ENCODE measurements at regions not wholly inside any gene's neighbourhood (a gene's known extent, or its start where the extent isn't known, plus 50 kb on each side); places are given as distances from the start of the nearest gene placed in this dataset.

DNA sequence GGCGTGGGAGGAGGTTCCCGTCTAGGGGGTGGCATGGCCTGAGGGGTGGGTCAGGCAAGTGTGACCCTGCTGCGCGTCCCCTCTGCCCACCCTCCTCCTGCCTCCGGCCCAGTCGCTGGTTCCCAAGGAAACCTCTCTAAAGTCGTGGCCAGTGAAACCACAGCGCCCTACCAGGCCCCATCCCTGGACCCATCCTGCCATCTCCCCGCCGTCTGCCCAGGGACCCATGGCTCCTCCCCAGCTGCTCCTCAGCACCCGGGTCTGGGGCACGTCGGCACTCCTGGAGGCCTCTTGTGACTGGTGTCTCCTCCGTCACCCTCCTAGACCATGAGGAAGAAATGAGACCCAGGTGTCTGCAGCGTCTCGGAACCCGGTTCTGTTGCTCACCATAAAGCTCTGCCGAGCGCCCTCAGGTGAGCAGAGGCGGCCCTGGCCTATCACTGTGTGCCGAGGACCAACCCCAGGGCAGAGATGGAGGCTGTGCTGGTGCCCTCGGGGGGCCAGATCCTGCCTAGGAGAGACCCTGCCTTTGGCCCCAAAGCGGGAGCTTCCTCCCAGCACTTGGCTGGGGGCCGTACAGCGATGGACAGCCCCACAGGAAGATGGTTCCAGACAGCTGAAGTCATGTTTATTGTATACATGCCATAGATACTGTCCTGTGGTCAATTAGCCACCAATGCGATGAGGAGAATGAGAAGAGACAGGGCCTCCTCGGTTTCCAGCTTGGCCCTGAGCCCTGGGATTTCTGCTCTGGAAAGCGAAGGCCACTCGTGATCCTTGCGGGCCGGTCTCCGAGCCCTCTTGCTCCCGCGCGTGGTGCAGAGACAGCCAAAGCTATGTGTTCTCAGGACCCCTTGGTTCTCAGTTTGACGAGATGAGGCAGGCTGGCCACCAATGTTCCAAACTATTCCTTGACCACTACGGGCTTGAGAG, 222.5 kb upstream of the RTL1 start:
- CTCF ChIA-PET: interaction anchor here (0.6 kb wide), 1 partner anchor 494 kb away, joined by 3 read pairs; no protein-coding TSS in a partner anchor
- POLR2A ChIA-PET: no interaction called here

DNA sequence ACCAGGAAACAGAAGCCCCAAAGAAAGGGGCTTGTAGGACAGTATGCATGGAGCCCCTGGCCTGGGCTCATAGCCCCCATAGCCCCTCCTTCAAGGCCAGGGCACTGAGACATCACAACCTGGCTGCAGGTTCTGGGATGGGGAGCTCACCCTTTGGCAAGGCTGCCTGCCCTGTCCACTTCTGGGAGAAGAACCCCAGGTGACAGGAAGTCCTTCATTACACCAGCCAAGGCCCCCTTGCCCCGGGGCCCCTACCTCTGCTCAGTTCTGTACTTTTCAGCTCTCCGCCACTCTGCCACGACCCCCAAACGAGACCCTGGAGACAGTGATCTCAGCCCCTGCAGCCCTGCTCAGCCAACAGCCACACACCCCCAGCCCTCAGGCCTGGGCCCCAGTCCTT, 223.2 kb upstream of the RTL1 start:
- CTCF ChIA-PET: interaction anchor here (0.6 kb wide), 1 partner anchor 493 kb away, joined by 3 read pairs; no protein-coding TSS in a partner anchor

DNA sequence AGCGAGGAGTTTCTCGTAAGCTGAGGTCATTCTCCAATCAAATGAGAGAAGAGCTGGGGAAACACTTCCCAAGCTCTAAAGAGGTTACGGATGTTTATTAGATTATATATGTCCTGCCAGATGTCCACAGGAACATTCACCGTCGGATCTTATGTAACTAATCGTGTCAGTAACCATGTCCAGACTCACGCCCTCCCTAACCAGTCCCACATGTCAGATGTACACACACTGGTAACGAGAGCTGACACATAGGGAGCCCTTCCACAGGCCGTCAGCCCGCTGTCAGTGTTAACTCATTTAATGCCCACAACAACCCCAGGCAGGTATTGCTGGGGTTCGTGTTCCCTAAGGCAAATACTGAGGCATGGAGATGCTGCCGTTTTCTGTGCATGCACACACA, 223.7 kb upstream of the RTL1 start:
- POLR2A ChIA-PET: no interaction called here
- CTCF ChIA-PET: no interaction called here

More for the DNA sequence above, 223.2 kb upstream of the RTL1 start:
- POLR2A ChIA-PET: no interaction called here

DNA sequence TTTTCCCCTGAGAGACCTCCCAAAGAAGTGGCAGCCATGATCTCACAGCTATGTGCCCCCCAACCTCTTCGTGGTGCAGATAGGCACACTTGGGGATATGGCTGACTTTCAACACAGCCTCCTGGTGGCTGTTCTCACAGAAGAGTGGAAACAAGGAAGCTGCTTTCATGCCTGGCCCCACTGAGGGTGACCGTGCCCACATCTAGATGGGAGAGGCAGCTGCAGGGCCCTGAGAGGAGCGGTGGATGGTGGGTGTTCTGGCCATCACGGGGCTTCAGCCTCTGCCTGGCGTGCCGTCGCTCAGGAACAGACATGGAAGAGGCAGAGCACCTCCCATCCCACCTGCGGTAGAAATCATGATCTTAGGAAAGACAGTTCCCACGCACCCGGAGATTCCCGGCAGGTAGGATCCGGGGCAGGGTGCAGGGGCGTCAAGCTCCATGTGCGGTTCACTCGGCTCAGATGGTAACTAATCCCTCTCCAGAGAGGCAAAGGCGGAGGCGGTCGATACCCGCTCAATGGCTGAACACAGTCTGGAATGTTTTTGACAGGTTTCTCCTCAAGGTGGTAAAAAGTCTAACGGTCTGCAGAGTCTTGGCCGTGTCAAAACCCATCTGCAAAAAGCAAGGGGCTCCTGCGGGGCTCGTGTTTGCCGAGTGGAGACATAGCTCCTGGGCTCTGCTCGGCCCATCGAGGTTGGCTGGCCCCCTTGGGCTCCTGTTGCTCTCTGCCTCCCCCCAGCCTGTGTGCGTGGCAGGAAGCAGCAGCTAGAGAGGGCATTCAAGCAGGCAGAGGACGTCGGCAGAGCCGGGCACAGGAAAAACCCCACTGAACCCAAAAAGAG, 225.2 kb upstream of the RTL1 start:
- POLR2A ChIA-PET: no interaction called here
- CTCF ChIA-PET: no interaction called here

DNA sequence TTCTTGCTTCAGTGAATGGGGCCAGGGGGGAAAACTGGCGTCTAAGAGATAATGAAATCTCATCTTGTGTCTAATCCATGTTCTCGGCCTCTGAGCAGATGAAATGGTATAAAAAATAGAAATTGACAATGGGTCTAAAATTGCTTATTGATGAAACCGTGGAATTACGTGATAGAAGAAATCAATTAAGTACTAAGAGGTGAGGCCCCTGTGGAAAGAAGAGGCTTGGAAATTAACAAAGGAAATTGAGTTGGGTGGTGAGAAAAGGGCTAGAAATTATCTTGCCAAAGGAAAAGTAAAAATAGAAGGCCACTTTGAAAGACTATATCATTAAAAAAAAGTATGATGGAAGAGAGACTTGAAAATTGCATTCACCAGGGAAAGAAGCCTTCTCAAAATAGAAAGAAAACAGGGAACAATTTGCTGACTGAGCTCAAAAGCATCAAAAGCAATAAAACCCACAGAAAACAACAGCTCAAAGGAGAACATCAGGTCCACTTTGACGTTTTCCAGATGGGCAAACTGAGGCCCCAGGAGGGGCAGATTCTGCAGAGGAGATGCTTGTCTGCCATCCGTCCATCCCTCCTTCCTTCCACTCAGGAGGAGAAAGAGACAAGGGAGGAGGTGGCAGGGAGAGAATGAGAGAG, 226.1 kb upstream of the RTL1 start:
- ChIA-PET CTCF (no interaction called here), POLR2A (no interaction called here)

DNA sequence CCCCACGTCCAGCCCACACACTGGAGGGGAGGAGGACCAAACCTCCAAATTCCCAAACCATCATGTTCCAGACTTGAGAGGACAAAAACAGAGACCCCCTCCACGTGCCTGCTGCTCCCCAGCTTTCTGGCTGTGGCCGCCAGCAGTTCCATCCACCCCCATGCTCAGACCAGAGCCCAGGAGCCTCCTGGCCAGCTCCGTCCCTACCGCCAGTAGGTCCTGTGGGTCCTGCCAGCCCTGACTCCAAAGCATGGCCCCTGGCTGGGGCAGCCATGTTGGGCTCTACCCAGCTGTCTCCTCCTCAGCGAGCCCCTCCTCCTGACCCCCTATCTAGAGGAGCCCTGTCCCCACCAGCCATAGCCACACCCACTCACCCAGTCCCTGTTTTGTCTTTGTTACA, 227.3 kb upstream of the RTL1 start:
- CTCF ChIA-PET: no interaction called here
- POLR2A ChIA-PET: no interaction called here

DNA sequence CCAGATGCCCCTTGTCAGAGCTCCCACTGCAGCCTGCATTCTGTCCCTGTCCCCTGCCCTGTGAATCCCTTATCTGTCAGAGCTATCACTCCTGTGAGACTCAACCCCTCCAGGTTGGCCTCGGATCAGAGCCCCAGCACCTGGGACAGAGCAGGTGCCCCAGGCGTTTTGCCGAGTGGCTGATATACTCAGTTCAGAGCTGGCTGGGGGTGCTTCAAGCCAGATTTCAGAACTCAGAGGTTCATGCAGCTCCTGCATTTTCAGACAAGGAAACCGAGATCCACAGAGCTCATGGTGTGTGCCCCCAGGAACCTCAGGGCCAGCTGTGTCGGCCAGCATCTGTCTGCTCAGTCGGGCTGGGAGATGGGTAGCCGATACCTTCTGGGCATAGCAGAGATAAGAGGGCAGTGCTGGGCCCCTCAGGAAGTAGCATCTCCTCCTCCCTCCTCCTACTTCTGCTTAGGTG, 228.0 kb upstream of the RTL1 start:
- ChIA-PET CTCF (no interaction called here), POLR2A (no interaction called here)

DNA sequence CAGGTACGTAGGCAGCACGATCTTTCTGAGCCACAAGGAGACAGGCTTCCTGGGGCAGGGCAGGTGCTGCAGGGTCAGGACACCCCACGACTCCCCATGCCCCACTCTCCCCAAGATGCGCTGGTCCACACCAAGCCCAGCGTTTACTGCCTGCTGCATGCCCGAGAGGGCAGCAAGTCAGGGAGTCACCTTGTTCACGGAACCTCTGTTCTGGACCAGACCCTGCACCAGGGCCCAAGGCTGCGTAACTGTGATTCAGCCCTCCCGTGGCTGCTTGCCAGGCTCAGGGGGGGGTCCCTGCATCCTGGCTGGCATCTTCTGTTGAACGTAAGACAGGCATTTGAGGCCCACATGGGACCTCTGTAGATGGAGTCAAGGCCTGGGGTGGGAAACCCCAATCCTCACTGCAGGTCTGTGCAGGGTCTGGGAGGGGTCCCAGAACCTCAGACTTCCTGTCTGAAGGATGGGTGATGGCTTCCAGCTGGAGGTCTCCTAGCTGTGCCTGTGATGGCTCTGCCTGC, 228.6 kb upstream of the RTL1 start:
- ChIA-PET POLR2A (no interaction called here), CTCF (no interaction called here)

DNA sequence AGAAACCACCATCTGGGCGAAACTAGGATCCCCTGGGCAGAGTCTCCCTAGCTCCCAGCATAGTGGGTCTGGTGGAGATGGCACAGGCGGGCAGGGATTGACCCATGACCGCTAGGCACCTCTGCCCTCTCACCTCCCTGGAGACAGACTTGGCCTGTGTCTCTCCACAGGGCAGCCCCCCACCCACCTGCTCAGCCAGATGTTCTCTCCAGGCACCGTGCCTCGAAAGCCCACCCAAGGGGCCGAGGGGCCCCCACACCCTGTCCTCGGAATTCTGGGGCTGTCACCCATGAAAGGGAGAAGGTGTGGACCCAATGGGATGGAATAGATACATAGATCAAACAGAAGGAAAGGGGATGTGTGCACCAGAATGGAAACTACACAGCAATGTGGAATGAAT, 229.1 kb upstream of the RTL1 start:
- CTCF ChIA-PET: no interaction called here
- POLR2A ChIA-PET: no interaction called here

DNA sequence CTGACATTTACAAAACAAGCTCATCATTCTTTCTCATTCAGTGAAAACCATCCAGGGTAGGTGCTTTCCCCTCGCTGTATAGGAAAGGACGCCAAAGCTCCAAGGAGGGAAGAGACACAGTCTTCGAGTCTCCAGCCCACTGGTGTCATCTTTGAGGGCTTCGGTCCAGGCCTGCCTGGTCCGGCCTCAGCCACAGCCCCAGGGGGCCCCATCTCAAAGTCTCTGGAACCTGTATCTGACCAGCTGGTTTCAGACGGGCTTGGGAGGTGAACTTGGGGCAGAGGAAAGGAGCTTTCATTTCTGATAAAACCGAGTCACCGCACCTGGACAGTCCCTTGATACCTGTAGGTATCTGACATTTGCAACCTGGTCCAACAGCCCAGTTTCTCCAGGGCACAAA, 229.5 kb upstream of the RTL1 start:
- POLR2A ChIA-PET: no interaction called here

DNA sequence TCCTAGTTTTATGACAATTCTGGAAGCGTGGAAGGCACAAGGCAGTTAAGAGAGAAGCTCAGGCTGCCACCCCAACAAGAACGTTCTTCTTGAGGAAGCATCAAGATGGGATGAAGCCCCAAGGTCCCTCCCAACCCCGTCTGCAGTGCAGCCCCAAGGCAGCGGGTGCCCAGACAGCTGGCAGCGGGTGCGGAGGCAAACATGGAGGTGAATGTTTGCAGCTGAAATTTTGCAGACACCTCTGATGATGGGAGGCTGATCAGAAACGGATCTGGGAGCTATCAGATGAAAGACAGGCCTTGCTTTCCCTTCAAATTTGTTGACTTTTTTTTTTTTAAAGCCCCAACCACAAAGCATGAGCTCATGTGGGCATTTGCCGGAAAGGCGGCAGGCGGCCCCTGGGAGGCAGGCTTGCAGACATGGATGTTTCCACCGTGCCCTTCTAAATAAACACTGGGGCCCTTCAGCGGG, 230.7 kb upstream of the RTL1 start:
- ChIA-PET POLR2A (no interaction called here), CTCF (no interaction called here)

More for the DNA sequence above, 229.5 kb upstream of the RTL1 start:
- CTCF ChIA-PET: no interaction called here

DNA sequence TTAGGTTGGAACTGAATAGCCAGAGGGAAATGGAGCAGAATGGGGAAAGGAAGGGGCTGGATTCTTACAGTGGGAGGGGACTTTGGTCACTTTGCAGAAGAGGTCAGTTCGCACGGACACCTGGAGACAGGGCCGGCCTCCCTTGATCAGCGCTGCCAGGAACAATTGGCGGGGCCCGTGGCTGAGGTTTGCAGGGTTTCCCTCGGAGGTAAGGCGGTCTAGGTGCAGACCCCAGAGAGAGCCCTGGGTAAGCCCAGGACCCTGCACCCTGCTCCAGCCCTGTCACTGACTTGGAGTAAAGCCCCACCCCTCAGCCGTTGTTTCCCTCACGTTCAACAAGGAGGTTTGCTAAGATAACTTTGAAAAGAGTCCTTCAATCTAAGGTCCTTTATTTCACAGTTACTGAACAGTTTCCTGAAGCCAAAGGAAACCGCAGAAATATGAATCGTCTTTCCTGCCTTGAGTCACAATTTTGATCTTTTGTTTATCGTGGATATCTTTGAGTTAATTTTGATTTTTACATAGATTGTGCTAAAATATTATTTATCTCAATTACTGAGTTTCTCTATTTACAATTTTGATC, 231.4 kb upstream of the RTL1 start:
- ChIA-PET CTCF (no interaction called here), POLR2A (no interaction called here)

DNA sequence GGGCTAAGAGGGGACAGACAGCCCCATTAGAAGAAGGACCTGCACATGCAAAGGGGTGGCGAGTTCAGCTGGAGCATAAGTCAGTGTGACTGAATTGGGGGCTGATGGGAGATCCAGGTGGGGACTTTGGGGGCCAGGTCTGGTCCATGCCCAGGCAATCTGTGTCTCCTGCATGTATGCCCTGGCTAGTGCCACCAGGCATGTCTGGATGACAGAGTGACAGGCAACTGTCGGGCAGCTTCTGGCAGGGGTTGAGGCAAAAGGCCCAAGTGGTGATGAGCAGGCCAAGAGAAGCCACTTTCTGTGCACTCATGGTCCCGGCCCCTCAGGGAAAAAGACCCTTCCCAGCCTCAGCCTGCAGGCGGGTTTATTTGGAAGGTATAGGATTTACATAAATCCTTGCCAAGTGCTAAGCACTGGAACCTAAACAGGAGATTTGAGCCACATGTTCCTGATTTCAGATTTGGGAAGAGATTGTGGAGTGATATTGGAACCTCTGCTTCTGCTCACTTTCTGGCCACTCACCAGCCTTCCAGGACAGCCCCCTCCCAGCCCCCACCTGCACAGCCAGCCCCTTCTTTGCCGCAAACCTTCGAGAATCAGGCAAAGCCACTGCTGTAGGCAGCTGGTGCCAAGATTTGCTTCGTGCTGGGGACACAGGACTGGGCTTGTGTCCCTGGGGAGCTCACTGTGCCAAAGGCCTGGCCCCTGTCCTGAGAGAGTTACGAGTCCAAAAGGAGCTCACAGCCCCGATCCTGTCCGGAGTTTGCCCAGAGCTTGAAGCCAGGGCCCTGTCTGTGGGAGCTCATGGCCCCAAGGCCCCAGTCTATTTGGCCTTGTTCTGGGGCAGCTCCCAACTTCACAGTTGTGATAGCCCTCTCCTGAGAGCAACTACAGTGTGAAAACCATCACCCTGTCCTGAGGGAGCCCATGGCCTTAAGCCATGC, 232.5 kb upstream of the RTL1 start:
- ChIA-PET CTCF (no interaction called here), POLR2A (no interaction called here)

DNA sequence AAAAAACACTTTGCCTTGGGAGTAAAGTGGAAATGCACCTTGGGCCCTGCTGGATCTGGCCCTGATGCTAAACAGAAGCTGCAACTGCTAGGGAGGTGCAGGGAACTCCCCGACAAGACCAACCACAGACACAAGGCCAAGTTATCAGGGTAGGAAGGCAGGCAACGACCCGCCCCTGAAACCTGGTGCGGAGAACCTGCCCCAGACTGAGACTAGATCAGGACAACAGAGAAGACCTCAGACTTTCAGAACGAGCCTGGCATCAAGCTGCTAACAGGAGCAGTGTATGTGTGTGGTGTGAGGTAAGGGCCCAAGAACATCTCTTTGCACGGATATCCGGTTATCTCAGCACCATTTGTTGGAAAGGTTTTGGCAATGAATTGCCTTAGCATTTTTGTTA, 233.7 kb upstream of the RTL1 start:
- POLR2A ChIA-PET: no interaction called here
- CTCF ChIA-PET: no interaction called here

DNA sequence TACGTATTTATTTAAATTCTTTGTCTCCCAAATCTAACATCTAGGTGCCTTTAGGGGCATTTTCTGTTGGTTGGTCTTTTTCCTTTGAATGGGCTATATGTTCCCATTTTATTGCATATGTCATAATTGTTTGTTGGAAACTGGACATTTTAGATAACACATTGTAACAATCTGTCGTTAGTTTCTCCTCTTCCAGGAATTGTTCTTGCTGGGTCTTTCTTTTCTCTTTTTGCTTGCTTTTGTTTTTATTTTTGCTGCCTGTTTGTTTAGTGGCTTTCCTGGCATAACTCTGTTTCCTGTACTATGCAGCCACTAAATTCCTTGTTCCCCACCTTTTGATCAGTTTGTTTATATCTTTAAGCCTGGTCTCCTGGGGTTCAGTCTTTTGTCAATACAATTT, 244.3 kb upstream of the RTL1 start:
- CTCF ChIA-PET: no interaction called here

DNA sequence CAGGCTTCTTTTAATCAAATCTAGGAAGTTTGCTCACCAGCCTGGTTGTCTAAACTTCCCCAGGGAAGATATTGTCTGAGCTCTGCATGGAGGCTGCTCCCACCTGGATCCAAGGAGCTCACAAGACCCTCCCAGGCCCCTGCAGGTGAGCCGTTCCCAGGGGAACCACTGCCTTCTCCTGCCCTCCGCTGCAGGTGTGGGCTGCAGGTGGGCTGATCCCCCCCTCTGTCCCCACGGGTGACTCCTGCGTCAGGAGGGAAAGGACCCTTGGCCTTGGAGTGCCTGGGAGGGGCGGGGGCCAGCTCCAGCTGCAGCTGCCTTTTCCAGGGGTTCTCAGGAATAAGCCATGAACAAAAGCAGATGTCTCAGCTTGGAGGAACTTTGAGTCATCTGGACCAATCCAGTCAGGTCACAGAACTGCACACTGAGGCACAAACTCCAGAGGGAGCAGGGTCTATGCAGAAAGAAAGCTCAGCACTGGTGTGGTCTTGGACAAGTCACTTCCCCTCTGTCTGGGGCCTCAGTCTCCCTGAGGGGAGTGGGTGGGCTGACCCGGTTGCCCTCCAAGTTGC, 246.6 kb upstream of the RTL1 start:
- ChIA-PET CTCF (no interaction called here), POLR2A (no interaction called here)

More for the DNA sequence above, 244.3 kb upstream of the RTL1 start:
- POLR2A ChIA-PET: no interaction called here

DNA sequence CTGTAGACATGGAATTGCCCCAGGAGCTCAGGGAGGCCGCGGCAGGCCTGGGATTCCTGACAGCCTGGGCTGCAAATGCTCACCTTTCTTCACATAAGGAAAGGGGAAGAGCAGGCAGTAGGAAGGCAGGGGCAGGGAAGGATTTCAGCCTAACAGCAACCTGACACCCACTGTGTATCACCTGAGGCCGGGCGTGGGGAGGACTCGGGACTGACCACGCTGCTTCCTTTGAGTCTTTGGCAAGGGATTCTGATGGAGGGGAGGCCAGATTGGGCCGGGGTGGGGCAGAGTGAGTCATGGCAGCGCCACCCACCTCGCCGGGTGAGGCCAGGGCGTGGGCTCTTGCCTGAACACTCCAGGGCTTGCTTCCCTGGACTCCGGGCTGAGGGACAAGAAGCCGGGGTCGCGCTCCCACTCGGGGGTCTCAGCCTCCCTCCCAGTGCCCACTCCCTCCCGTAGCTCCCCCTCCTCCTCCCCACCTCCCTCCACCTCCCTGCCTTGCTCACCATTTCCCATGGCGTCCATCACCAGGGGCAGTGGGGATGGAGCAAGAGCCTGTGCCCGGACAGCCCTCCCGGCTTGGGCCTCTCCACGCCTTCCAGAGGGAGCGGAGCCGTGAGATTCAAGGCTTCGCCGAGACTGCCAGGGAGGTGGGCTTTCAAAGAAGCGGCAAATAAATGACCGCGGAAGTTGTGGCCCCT, 247.9 kb upstream of the RTL1 start:
- ChIA-PET CTCF (no interaction called here), POLR2A (no interaction called here)

DNA sequence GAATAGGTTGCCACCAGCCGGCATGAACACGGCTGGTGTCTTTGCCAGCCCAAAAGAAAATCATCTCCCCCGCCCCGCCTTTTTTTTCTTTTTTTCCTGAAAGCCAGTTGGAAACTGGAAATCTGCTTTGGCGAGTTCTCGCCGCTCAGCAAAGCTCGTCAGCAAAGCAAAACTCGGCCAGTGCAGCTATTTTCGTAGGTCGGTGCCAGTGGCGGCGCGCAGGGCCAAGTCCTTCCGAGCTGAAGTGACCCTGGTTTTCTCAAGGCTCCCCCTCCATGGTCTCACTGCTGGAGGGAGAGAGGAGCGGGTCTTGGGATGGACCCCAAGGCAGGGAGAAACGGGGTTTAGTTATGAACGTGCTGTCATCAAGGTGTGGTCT, 248.4 kb upstream of the RTL1 start:
- CTCF ChIA-PET: no interaction called here

More for the DNA sequence above, 248.4 kb upstream of the RTL1 start:
- POLR2A ChIA-PET: no interaction called here

Measured in activated CD8-positive, alpha-beta memory T cell treated with anti-CD3 and anti-CD28 coated beads for 36 hours (primary cell).